Mammary epithelial cell (primary cell): ENCODE measurements at regions not wholly inside any gene's neighbourhood (a gene's known extent, or its start where the extent isn't known, plus 50 kb on each side); places are given as distances from the start of the nearest gene placed in this dataset.

Source experiments
- CTCF ChIP-seq, 2 donors: IDR thresholded peaks in 1 of 2; conservative IDR thresholded peaks in 1 of 2; 2 replicates each; pipeline ENCODE4 v1.5.1; 2011 to 2012; ENCODE audit warnings: inconsistent platforms in 2 of 2, low read length in 2 of 2, mild to moderate bottlenecking in 2 of 2, control low read depth in 1 of 2, low read depth in 1 of 2; ENCODE audit not compliant: insufficient read depth in 1 of 2; ENCODE audit errors: extremely low read depth in 1 of 2
- EZH2 ChIP-seq: IDR thresholded peaks from 2 replicates; pipeline ENCODE4 v1.6.1; 2012; ENCODE audit warnings: low read length, inconsistent platforms, borderline replicate concordance

DNA sequence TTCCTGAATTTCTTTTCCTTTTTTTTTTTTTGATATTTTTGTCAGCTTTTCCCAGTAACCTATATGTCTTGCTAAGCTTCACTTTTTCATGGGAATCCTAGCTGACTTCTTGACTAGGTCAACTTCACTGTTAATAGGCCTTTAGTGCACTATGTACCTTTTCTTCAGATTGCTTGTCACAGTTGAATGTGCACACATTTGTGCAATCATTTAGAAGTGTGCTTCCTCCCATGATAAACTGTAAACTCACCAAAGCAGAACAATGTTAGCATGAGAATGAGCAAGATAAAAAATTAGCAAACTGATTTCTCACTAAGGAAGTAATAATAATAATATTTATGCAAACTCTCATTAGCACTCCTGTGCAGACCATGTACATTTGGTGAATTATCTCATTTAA is 173.2 kb downstream of the PABPC4L start:
- TF ChIP-seq CTCF (conservative IDR thresholded peaks at IDR 0.05 in 1 of 2, IDR thresholded peaks at IDR 0.05 in 1 of 2; ENCODE audit: extremely low read depth in 1 of 2, insufficient read depth in 1 of 2, low read depth in 1 of 2, low read length in 2 of 2) = no peak
- TF ChIP-seq EZH2 = no peak
